NCI-H1694 (cell line): ENCODE measurements at regions not wholly inside any gene's neighbourhood (a gene's known extent, or its start where the extent isn't known, plus 50 kb on each side); places are given as distances from the start of the nearest gene placed in this dataset.
"Not testable (repeated sequence)": the region's sequence is repeated elsewhere in the genome, so short reads cannot be mapped to it uniquely, and the experiment has no call there.

ENCODE experiments used
- DNase-seq: peaks from one replicate; lab custom pipeline; 2025; lab: John Stamatoyannopoulos, UW

GRCh38 chr6:22208026-22208425 is 88.8 kb downstream of the PRL start:
- DNase-seq = no peak

GRCh38 chr6:22214314-22214713 is 82.5 kb downstream of the PRL start:
- DNase-seq = no peak

- not testable (repeated sequence) for DNase-seq
These were observed 81.4 kb downstream of the PRL start for GRCh38 chr6:22215474-22215873.

GRCh38 chr6:22218410-22218809 is 78.4 kb downstream of the PRL start:
- no peak for DNase-seq

GRCh38 chr6:22219925-22220324 is 76.9 kb downstream of the PRL start:
- no peak for DNase-seq

- no peak for DNase-seq
These were observed 75.6 kb downstream of the PRL start for GRCh38 chr6:22221211-22221610.

- DNase-seq = no peak
These were observed 75.2 kb downstream of the PRL start for GRCh38 chr6:22221630-22222029.

GRCh38 chr6:22222469-22222868 is 74.4 kb downstream of the PRL start:
- no peak for DNase-seq

- DNase-seq = no peak
These were observed 68.8 kb downstream of the PRL start for GRCh38 chr6:22227824-22228610.

GRCh38 chr6:22231050-22231449 is 65.8 kb downstream of the PRL start:
- no peak for DNase-seq

- no peak for DNase-seq
These were observed 65.2 kb downstream of the PRL start for GRCh38 chr6:22231616-22232015.

- no peak for DNase-seq
These were observed 60.0 kb downstream of the PRL start for GRCh38 chr6:22236626-22237414.
